Kidney (tissue), 13 donors: ENCODE measurements at regions not wholly inside any gene's neighbourhood (a gene's known extent, or its start where the extent isn't known, plus 50 kb on each side); places are given as distances from the start of the nearest gene placed in this dataset.
A peak's percentile ranks its signal among the peaks of the same experiment; 100 is the strongest.

ENCODE experiments used
- DNase-seq, 5 donors: peaks; one replicate each; pipeline ENCODE4 v3.0.0-alpha.2; 2013 to 2020
- FAIRE-seq: peaks from 2 replicates; lab custom pipeline; 2012; peaks lifted over from hg19 to GRCh38; lab: Jason Lieb, UNC
- H3K27ac ChIP-seq, 2 donors: one replicate each; pipeline ENCODE4 v1.7.0; 2013; ENCODE audit warnings: low read depth in 2 of 2, low read length in 2 of 2, inconsistent platforms in 1 of 2
- H3K27me3 ChIP-seq: one replicate; pipeline ENCODE4 v1.7.1; 2013; ENCODE audit warnings: low read length, inconsistent platforms; ENCODE audit not compliant: control insufficient read depth, insufficient read depth
- H3K36me3 ChIP-seq, 3 donors: one replicate each; pipeline versions ENCODE4 v1.7.0 to v1.7.1; 2013; ENCODE audit warnings: low read length in 3 of 3, control low read depth in 1 of 3, inconsistent platforms in 1 of 3; ENCODE audit not compliant: insufficient read depth in 3 of 3, control insufficient read depth in 2 of 3
- H3K4me1 ChIP-seq, 3 donors: one replicate each; pipeline versions ENCODE4 v1.7.0 to v1.7.1; 2013; ENCODE audit warnings: low read length in 3 of 3, inconsistent platforms in 1 of 3, low read depth in 1 of 3; ENCODE audit not compliant: control insufficient read depth in 2 of 3, insufficient read depth in 2 of 3
- H3K4me3 ChIP-seq, 3 donors: one replicate each; pipeline versions ENCODE4 v1.7.0 to v1.8.1; 2013; ENCODE audit warnings: low read length in 3 of 3, control low read depth in 1 of 3, inconsistent platforms in 1 of 3
- H3K9ac ChIP-seq, 3 donors: one replicate each; pipeline versions ENCODE4 v1.7.0 to v1.7.1; 2013; ENCODE audit warnings: low read length in 3 of 3, control low read depth in 1 of 3, inconsistent platforms in 1 of 3
- H3K9me3 ChIP-seq, 3 donors: one replicate each; pipeline versions ENCODE4 v1.7.0 to v1.7.1; 2013; ENCODE audit warnings: low read length in 3 of 3, control low read depth in 1 of 3, inconsistent platforms in 1 of 3; ENCODE audit not compliant: control insufficient read depth in 2 of 3, insufficient read depth in 1 of 3
- intact Hi-C: fragments of 100-400 bp; cut with DNase I; formaldehyde crosslinking; loops from one replicate; pipeline ENCODE4 v1.11.1; 2022
- TF ChIP-seq, protein P1 (sequence below): IDR thresholded peaks from 3 replicates; pipeline ENCODE4 v1.5.1; 2012; ENCODE audit warnings: mild to moderate bottlenecking, moderate library complexity, borderline replicate concordance; ENCODE audit not compliant: insufficient read depth; ENCODE audit errors: extremely low read depth
- donor health status: control.
- donor health status: control.
- donor health status: control.
- donor health status: control.
- donor health status: control.
- donor health status: DM: yes; HTN: yes; CAD: no.
- donor health status: Normal renal cell carcinoma (clear cell type).

DNA sequence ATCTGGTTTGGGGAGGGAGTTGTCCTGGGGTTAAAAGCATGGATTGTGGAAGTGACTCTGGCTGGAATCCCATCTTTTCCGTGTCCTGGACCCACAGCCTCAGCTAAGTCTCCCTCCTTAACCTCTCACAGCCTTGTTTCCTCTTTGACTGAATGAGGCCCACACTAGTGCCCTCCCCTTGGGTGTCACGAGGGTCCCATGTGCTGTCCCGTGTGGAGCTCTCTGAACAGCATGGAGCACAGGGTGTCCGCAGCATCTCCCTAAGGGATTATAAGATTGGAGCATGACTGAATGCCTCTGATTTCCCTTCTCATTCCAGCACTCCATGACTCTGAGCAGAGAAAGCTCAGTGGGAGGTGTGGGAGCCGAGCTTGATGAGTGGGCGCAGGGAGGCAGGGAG is 182.5 kb downstream of the TEX29 start:
- Histone ChIP-seq H3K36me3 (no peaks in the 10 kb centered on the region), H3K27me3 (no peaks in the 10 kb centered on the region), H3K27ac (no peak overlapping the region), H3K4me1 (no peaks in the 10 kb centered on the region), H3K9me3 (no peaks in the 10 kb centered on the region), H3K4me3 (no peak overlapping the region), H3K9ac (no peak overlapping the region)
- DNase-seq (peak in 1 of 5 donors; percentile 37), FAIRE-seq (no peak)
- intact Hi-C loops = no loop called here
- TF ChIP-seq, protein P1, sequence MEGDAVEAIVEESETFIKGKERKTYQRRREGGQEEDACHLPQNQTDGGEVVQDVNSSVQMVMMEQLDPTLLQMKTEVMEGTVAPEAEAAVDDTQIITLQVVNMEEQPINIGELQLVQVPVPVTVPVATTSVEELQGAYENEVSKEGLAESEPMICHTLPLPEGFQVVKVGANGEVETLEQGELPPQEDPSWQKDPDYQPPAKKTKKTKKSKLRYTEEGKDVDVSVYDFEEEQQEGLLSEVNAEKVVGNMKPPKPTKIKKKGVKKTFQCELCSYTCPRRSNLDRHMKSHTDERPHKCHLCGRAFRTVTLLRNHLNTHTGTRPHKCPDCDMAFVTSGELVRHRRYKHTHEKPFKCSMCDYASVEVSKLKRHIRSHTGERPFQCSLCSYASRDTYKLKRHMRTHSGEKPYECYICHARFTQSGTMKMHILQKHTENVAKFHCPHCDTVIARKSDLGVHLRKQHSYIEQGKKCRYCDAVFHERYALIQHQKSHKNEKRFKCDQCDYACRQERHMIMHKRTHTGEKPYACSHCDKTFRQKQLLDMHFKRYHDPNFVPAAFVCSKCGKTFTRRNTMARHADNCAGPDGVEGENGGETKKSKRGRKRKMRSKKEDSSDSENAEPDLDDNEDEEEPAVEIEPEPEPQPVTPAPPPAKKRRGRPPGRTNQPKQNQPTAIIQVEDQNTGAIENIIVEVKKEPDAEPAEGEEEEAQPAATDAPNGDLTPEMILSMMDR = no peak

DNA sequence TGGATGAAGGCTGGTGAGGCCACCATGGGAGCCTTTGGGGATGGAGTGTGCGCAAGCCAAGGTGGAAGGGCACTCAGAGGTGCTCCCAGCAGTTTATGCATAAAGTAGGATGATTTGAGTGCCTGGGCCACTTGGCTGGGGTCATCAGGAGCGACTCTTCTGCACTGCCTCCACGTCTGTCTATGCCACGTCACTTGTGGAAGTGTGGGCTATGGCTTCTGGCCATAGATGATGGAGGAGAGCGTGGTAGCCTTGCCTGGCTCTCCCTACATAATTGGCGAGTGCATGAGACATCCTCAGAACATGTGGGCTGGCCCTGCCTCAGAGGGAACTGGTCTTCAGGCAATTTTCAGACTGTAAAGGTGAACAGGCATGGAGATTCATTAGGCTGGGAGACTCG is 182.9 kb downstream of the TEX29 start:
- H3K4me3 ChIP-seq = no peak overlapping the region
- no peak overlapping the region for H3K27ac ChIP-seq
- no peaks in the 10 kb centered on the region for H3K9me3 ChIP-seq
- DNase-seq = peak in 1 of 5 donors; percentile 22
- H3K9ac ChIP-seq = no peak overlapping the region
- no peak for FAIRE-seq
- no peaks in the 10 kb centered on the region for H3K36me3 ChIP-seq
- TF ChIP-seq, protein P1 = no peak
- no peaks in the 10 kb centered on the region for H3K27me3 ChIP-seq
- intact Hi-C loops = no loop called here
- H3K4me1 ChIP-seq = no peaks in the 10 kb centered on the region

DNA sequence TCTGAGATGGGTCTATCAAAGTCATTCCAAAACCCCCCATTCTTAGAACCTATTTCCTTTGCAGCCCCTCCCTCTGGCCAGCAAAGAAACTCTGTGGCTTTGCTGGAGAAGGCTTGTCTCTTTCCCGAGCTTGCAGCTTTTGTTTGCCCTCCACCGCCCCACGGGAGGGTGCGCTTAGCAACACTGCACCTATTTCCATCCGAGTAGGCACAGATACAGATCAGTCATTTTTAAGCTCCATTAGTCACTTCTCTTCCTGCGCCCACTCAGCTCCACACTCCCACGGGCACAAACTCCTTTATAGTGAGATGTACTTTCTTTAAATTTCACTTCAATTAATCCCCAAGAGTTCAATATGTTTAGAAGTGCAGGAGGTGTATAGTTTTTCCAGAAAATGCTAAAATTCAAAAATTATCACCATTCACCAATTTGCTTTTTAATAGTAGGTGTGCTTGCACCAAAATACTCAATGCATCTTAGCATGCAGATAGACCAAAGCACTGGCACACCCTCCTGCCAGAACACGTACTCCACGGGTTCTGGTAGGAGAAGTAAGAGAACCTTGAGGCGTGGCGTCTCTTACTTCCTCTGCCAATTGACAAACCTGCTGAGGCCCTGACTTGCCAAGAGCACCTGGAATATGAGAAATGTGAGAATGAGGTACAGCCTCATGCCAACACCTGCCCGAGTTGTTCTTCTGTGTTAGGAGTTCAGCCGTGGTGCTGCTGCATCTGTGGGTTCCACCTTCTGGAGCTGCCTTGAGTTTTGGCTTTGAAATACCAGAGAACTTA is 183.7 kb downstream of the TEX29 start:
- Histone ChIP-seq H3K4me1 (no peaks in the 10 kb centered on the region), H3K9me3 (no peaks in the 10 kb centered on the region), H3K27ac (no peak overlapping the region), H3K36me3 (no peaks in the 10 kb centered on the region), H3K4me3 (no peak overlapping the region), H3K27me3 (no peaks in the 10 kb centered on the region), H3K9ac (no peak overlapping the region)
- TF ChIP-seq, protein P1 = no peak
- FAIRE-seq = no peak
- peak in 1 of 5 donors; percentile 13 for DNase-seq
- intact Hi-C loops = no loop called here
